Mesothelial cell of epicardium (in vitro differentiated cells): ENCODE measurements at regions not wholly inside any gene's neighbourhood (a gene's known extent, or its start where the extent isn't known, plus 50 kb on each side); places are given as distances from the start of the nearest gene placed in this dataset.

Experiments
- DNase-seq, 2 experiments: peaks; one replicate each; pipeline ENCODE4 v3.0.0; 2021; ENCODE audit warnings: low spot score in 2 of 2; ENCODE audit not compliant: unreplicated experiment in 2 of 2
- H3K27ac Mint-ChIP-seq: 2 replicates; pipeline ENCODE4 v1.8.0; 2021; ENCODE audit warnings: mixed read lengths
- H3K27me3 Mint-ChIP-seq: 2 replicates; pipeline ENCODE4 v1.8.0; 2021; ENCODE audit warnings: low read depth, mixed read lengths
- H3K36me3 Mint-ChIP-seq: 2 replicates; pipeline ENCODE4 v1.8.0; 2021; ENCODE audit warnings: mixed read lengths
- H3K4me1 Mint-ChIP-seq: 2 replicates; pipeline ENCODE4 v1.8.0; 2021; ENCODE audit warnings: mixed read lengths
- H3K4me3 Mint-ChIP-seq: 2 replicates; pipeline ENCODE4 v1.8.0; 2021; ENCODE audit warnings: mild to moderate bottlenecking, moderate library complexity, mixed read lengths
- H3K9me3 Mint-ChIP-seq: 2 replicates; pipeline ENCODE4 v1.8.0; 2021; ENCODE audit warnings: mixed read lengths
- CTCF ChIP-seq: fragments of 200-600 bp; sonication (generic); IDR thresholded peaks from one replicate; pipeline ENCODE4 v1.5.0; 2021; ENCODE audit warnings: antibody characterized with exemption; ENCODE audit not compliant: unreplicated experiment

- H3K9me3 Mint-ChIP-seq, result no peaks in the 10 kb centered on the region
- H3K27ac Mint-ChIP-seq, result no peak overlapping the region
- H3K27me3 Mint-ChIP-seq, result no peaks in the 10 kb centered on the region
- no peak overlapping the region for H3K4me3 Mint-ChIP-seq
- H3K36me3 Mint-ChIP-seq, result no peaks in the 10 kb centered on the region
- DNase-seq, result no peak
- no peaks in the 10 kb centered on the region for H3K4me1 Mint-ChIP-seq
- TF ChIP-seq CTCF, result no peak
Observed at GRCh38 chr1:201606096-201606495, 67.2 kb downstream of the NAV1 start.

- Mint-ChIP-seq H3K27ac (no peak overlapping the region), H3K4me3 (no peak overlapping the region), H3K4me1 (no peaks in the 10 kb centered on the region), H3K27me3 (no peaks in the 10 kb centered on the region), H3K36me3 (no peaks in the 10 kb centered on the region), H3K9me3 (no peaks in the 10 kb centered on the region)
- DNase-seq, result no peak
- TF ChIP-seq CTCF, result no peak
Observed at GRCh38 chr1:201606623-201607022, 67.7 kb downstream of the NAV1 start.

GRCh38 chr1:201608635-201609395, 69.9 kb downstream of the NAV1 start:
- H3K4me1 Mint-ChIP-seq, result no peaks in the 10 kb centered on the region
- H3K27me3 Mint-ChIP-seq, result no peaks in the 10 kb centered on the region
- H3K9me3 Mint-ChIP-seq, result no peaks in the 10 kb centered on the region
- H3K36me3 Mint-ChIP-seq, result no peaks in the 10 kb centered on the region
- H3K27ac Mint-ChIP-seq, result no peak overlapping the region
- no peak overlapping the region for H3K4me3 Mint-ChIP-seq
- no peak for DNase-seq
- no peak for TF ChIP-seq CTCF

GRCh38 chr1:201609661-201610318, 70.9 kb downstream of the NAV1 start:
- Mint-ChIP-seq H3K27ac (no peak overlapping the region), H3K4me3 (no peak overlapping the region), H3K27me3 (no peaks in the 10 kb centered on the region), H3K36me3 (no peaks in the 10 kb centered on the region), H3K4me1 (peaks cover 2% of the 10 kb centered on the region), H3K9me3 (no peaks in the 10 kb centered on the region)
- TF ChIP-seq CTCF, result no peak
- no peak for DNase-seq

GRCh38 chr1:201610858-201611257, 71.9 kb downstream of the NAV1 start:
- Mint-ChIP-seq H3K27ac (no peak overlapping the region), H3K36me3 (no peaks in the 10 kb centered on the region), H3K27me3 (no peaks in the 10 kb centered on the region), H3K4me3 (no peak overlapping the region), H3K4me1 (peaks cover 2% of the 10 kb centered on the region), H3K9me3 (no peaks in the 10 kb centered on the region)
- no peak for DNase-seq
- no peak for TF ChIP-seq CTCF
